D341Med (cell line): ENCODE measurements at regions not wholly inside any gene's neighbourhood (a gene's known extent, or its start where the extent isn't known, plus 50 kb on each side); places are given as distances from the start of the nearest gene placed in this dataset.

Experiments used
- DNase-seq: peaks from one replicate; pipeline ENCODE4 v3.0.0; 2012; ENCODE audit warnings: low spot score

DNA sequence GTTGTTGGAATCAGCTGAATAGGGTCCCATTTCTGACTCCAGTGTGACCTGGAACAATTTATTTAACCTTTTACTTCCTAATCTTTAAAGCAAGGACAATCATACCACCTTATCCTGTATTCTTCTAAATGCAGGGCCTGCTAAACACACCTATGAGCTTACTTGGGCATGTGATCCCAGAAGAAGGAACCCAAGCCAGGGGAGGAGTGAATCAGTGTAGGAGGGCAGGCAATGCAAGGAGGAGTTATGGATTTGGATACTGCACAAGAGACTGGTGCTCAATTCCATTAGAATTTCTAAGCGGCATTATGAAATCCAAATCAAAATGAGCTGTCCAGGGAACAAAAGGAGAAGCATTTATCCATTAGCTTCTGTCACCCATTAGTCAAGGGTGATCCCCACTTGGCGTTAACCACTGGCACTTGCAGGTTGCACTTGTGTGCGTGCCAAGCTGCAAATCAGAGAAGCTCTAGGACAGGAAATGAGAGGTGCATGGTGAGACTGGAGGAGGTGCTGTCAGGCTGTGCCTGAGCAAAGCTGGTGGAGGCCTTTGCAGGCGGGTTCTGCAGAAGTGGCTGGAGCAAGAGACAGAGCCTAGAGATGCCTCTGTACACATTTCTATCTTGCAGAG, 297.2 kb upstream of the PLXNA2 start:
- no peak for DNase-seq

DNA sequence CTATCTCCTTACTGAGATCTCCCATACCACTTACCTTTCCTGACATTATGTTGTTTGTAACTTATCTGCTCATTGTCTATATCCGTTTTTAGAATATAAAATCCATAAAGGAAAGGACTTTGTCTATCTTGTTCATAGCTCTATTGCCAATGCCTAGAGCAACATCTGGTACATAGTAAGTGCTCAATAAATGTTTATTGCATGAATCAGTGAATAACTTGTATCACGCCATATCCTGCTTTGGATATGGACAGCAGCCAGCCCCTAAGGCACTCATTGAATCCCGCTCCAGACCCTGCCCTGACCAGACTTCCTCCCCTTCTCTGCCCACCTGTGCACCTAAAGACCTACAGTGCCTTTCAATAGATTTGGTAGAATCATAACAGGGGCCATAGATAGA, 298.1 kb upstream of the PLXNA2 start:
- DNase-seq = no peak

DNA sequence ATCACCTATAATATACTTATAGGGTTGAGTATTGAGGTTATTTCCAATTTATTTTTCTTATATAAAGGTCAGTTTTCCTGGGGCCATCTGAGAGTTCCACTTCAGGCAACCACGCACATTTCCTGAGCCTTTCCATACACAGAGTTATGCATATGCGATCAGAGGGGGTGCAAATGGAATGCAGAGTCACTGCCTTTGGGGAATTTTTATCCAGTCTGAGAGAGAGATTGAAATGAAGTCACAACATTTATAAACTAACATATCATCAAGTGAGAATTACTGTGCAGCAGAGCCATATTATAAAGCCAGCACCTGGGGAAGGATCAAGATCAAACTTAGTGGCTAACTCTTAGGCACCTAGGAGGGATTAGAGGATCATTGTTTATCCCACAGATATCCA, 299.9 kb upstream of the PLXNA2 start:
- DNase-seq = no peak

DNA sequence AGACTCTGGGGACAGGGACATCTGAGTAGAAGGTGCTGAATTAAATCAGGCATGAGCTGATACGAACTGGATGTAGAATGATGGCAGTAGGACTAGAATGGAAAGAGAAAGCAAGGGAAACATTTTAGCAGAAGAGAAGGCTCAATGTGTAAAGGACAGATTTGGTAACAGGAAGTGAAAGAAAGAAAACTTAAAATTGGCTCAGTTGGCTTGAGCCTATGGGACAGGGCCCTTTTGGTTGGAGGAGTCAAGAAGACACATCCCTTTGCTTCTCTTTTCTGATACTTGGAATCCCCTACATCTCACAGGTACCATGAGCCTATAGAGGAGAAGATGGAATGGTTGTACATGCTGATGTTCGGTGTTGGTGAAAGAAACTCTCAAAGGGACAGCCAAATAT, 300.6 kb upstream of the PLXNA2 start:
- no peak for DNase-seq

DNA sequence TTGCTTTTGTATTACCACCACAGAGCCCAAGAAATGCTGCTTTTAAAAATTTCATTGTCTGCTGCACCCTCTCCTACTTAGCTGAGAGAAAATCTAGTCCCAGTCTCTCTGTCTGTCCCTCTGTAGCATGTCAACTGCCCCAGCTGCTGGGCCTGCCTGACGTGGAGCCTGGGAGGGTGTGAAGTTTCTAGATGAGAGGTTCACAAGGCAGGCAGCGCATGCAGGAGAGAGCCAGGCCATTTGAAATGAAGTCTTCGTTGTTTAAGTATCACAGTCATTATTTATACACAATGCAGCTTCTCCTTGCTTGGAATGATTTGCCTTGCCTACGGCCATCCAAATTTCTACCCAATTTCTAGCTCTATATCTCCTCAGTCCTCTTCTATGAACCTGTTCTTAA, 306.8 kb upstream of the PLXNA2 start:
- DNase-seq = no peak

DNA sequence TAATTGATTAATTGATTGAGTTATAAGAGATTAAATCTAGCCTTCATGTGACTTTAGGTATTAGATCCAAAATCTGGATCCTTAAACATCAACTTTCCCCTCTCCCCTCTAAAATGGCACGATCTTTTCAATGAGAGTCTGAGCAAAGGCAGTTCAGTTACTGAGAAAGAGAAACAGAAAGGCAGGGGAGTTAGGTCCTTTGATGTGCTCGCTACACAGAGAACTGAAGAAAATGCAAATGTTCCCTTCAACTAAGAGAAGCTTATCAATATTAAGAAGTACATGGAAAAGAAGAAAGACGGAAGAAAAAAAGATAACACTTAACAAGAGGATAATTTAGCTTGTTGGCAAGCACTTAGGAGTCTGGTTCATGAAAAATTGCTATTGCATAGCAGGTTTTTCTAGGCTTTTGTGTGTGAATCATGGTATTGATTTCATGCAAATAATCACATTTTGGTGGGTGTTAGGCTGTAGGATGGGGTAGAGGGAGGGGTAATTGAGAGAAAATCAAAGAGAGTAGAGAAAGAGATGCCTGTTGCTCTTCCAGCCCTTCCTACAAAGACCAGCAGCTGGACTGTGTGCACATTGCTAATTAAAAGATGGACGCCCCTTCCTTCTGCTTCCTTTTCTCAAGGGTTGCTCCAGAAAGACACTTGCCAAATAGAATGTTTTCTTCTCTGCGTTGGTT, 307.6 kb upstream of the PLXNA2 start:
- no peak for DNase-seq

DNA sequence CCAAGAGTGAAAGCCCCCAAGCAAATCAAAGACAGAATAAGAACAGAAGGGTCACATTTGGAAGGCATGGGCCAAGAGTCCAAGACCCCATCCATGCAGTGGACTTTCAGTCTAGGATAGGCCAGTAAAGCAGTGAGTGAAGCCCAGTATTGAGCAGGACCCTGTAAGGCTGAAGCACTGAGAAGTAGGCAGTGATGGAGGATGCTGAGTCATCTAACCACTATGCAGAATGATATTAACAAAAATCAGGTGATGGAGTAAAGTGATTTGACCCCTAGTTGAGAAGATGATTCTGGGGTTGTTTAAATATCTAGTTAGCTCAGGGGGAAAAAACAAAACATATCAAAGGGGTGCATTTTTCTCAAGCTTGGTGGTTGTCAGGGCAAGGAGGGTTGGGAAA, 308.7 kb upstream of the PLXNA2 start:
- DNase-seq = no peak

DNA sequence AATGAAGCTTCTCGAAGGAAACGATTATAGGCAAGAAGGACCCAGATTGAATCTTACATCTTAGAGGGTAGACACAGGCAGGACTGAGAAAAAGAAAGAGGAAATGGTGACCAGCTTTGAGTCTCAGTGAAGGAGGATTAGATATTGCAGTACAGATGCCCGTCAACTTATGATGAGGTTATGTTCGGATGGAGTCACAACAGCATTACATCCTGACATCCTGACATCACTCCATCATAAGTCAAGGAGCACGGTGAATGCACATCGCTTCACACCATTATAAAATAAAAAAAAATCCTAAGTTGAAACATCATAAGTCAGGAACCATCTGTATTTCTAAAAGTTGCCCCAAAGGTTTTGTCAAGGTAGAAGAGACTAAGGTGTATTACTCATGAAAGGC, 312.3 kb upstream of the PLXNA2 start:
- no peak for DNase-seq

DNA sequence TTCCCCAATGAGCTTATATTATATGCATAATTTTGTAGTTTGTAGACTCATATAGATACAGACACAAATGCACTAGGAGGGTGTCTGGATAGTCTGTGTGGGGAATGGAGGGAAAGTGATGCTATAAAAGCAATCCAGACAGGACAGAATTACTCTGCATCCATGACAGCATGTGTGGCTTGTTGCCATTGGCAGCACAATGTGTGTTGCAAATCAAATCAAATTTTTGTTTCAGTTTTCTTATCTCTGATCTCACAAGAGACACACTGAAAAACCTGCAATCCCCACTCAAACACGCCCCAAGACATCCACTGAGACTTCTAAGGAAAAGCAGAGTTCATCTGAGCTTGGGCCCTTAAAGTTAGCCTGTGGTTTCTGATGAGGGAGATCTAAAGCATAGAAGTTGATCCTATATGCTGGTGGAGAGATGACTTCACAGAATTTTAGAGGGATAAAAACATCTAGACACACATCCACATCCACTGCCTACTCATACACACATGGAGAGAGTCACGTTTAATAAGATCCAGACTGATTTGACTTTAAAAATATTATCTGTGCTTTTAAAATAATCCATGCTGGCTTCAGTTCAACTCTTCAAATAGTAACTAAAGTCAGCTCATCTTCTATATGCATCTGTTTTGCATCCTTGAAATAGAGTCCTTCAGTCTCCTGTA, 313.0 kb upstream of the PLXNA2 start:
- DNase-seq = no peak

DNA sequence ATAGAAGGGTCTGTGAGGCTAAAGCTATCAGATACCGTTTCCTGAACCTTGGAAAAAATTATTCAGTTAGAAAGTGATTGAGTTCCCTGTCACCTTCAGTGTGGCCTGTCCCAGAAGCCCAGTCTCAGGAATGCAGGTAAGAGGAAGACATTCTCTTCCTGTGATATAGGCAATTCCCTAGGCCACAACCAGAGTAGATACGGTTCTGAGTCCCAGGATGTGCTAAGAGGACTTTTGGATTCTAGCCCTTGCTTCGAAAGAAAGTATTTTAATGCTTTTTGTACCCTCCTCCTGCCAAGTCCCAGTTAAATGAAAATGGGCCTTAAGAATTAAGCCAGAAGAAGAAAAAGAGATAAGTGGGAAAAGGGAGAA, 313.5 kb upstream of the PLXNA2 start:
- DNase-seq = no peak

DNA sequence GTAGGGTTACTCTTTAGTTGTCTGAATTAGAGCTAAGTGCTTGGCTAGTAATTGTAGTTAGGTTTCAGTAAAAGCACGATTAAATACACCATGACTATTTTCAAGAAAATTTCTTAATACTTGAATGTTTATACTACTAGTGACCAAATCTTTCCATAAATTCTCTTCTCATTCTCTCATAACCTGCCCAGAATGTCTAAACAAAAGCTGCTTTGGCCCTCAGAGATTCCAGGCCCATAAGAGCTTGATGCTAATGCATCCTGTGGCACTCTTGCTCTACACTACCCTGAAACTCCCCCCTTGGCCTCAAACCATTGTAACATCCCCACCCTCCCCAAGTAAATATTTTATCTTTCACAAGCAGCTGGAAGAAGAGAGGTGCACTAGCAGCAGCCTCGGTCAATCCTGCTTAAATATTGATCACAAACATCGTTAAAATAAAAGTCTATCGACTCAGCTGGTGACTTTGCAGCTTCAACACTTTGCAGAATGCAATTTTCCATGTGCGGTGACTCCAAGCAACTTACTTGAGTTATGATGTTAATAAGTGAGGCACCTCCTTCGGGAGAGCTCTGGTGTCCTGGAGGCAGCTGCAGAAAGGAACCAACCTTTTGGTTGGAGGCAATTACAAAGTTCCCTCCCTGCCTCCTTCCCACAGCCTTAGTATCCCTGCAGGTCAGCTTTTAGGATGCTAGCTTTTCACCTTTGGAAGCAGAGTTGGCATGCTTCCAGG, 315.6 kb upstream of the PLXNA2 start:
- DNase-seq = no peak

DNA sequence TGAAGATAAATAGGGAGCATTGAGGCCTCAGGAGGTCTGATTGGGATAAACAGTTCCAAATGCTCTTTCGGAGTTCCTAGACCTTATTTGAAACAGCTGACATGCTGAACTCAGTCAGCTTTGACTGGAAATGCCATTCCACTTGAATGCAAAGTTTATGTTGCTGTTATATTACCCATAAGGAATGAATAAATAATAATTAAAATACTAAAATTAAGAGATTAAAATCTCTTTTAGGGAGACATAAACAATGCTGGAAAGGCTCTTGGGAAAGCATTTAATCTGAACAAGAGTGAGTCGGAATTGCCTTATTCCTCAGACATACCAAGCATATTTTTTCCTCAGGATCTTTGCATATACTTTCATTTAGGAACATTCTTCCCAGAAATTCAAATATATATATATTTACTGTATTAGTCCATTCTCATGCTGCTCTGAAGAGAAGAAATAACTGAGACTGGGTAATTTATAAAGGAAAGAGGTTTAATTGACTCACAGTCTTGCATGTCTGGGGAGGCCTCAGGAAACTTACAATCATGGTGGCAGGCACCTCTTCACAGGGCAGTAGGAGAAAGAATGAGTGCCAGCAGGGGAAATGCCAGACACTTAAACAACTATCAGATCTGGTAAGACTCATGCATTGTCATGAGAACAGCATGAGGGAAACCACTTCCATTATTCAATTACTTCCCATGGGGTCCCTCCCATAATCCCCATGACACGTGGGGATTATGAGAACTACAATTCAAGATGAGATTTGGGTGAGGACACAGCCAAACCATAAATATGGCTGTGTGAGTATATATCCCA, 318.2 kb upstream of the PLXNA2 start:
- no peak for DNase-seq

DNA sequence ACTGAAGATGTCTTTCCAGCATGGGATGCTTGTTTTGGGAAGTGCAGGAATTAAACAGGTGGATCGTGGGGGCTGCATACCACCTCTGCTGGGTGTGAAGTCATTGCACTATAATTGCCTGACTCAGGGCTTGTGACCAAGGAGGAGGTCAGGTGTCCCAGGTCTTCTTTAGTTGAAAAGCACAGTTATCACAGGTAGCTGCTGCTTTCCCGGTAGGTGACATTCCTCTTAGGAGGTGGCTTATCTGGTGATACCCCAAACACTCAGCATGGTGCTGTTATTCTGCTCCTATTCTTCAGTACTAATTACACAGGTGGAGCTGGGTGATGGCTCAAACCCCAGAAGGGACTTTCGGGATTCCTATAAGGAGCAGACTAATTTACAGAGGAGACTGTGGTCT, 320.3 kb upstream of the PLXNA2 start:
- DNase-seq = no peak

DNA sequence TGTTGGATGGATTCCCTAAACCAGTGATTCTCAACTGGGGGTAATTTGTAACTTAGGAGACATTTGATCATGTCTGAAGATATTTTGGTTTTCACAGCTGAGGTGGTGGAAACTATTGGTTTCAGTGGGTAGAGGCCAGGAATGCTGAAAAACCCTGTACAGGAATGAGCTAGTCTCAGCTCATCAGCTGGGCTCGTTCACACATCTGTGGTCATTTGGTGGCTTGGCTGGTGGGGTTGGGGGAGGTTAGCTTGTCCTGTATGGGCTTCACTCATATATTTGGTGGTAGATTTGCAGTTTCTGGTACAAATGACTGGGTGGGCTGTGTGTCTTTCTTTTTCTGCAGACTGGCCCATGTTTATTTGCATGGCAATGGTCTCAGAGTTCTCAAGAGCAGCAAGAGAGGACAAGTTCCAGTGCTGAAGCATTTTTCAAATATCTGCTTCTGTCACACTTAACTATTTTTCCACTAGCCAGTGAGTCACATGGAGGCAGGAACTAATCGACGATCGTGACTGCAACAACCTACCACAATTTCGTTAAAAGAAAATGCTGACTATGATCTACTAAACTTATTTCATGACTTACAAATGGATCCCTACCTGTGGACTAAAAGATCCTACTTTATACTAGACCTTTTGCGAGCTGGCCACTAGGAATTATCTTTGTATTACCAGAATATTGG, 321.7 kb upstream of the PLXNA2 start:
- DNase-seq = no peak

DNA sequence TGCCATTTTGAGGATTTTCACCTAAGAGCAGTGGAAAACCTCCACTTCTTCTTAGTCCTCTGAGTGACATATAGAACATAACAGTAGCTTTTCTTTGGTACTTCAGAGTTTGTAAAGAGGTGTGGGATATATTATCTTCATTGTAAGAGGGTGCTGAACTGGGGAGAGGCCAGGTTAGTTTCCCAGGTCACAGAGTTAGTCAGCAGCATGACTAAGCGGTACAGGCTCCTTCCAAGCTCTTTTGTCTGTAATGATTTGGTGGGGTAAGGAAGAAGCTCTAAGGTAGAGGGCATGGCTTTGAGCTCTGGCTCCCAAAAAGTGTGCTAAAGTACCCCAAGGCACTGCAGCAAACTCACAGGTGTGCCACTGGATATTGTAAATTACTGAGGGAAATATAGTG, 325.0 kb upstream of the PLXNA2 start:
- no peak for DNase-seq

DNA sequence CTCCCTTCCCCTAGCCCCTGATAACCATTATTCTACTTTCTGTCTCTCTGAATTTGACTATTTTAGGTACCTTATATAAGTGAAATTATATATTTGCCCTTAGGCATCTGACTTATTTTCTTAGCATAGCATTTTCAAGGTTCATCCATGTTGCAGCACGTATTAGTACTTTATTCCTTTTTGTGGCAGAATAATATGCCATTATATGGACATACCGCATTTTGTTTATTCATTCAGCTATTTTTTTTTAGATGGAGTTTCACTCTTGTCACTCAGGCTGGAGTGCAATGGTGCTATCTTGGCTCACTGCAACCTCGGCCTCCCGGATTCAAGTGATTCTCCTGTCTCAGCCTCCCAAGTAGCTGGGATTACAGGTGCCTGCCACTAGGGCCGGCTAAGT, 326.2 kb upstream of the PLXNA2 start:
- DNase-seq = no peak

DNA sequence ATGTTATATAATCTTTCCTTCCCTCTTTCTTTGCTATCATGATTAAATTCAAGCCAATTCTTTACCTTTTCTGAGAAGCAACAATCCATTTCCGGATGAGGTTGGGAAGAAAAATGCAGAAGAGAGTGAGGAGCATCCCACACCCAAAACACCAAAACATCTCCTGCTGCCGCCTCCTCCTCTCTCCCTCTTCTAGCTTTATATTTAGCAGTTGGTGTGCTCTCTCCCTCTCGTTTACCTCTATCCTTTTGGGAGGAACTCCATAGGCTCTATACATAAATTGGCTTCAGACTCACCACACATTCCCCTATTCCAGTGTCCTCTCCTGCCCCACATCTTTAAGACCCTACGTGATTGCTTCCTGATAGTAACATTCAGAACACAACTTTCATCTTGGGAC, 332.2 kb upstream of the PLXNA2 start:
- DNase-seq = no peak

DNA sequence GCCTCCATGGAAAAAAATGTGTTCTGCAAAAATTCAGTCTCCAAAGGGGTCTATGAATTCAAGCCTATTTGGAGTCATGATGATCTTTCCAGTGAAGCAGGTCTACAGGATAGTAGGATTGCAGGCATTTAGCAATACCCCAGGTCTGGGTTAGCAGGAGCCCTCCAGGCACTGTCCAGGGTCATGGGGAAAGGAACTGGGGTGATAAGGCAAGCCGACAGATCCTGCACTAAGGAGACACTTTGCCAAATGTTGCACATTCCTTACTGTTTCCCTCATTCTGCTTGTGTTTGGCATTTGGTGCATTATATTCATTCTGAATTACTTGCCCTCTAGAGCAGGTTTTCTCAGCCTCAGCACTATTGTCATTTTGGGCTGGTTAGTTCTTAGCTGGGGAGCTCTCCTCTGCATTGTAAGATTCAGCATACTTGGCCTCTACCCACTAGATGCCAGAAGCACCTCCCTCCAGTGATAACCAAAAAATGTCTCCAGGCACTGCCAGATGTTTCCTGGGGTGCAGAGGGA, 333.3 kb upstream of the PLXNA2 start:
- DNase-seq = no peak

DNA sequence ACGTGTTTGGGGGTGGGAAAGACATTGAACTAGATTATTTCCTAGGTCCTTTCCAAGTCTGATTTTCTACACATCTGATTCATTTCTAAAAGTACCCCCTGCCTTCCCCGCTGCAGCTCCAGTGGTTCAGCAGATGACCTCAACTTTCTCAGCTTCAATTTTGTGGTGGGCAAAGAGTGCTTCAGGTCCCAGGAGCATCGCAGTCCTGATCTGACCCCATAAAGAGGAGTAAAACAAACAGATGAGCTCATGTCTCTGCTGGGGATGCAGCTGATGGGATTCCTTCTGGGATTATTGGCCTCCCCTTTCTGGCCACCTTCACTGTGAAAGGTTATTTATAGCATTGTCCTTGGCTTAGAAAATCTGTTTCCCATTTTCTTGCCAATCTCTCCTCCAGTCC, 337.0 kb upstream of the PLXNA2 start:
- no peak for DNase-seq

DNA sequence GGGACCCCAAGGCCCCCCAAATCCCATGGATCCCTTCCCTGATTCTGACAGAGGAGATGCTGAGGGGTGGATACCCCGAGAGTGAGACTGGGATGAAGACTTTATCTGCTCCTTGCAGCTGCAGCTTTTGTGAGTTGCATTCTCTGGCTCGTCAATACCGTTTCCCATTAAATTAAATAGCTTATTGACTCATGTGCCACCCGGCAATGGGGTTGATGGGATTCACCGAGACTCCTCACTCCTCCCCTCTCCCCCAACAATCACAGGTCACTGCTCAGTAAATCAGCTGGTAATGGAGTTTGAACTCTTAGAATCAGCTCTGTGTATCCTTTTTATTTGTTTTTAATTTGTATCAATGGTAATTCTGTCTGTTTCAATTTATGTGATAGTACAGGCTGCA, 337.5 kb upstream of the PLXNA2 start:
- DNase-seq = no peak

DNA sequence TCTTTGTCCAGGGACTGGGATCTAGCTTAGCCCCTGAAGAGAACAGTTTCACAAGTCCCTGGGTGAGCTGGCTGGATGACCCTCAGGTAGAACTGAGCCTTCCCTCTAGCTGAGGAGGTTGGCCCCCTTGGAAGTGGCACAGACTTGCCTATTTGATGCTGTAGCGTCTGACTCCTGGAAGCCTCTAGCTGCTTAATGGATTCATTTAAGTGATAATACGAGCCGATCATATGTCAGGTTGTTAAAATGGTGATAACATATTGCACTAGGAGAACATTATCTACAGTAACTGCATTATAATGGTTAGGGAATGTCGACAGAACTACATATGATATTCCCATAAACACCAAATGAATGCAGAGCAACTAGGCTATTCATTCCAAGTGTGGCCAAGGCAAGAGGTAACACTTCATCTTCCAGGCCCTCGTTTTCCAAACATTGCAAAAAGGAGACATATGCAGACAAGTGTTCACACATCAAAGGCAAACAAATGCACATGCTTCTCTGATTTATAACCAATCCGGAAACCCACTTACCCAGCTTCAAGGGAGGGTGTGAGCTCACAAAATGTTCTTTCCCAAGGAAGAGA, 340.1 kb upstream of the PLXNA2 start:
- DNase-seq = no peak
